Ishikawa (cell line): ENCODE measurements at regions not wholly inside any gene's neighbourhood (a gene's known extent, or its start where the extent isn't known, plus 50 kb on each side); places are given as distances from the start of the nearest gene placed in this dataset.

Source experiments
- CEBPB ChIP-seq: IDR thresholded peaks from 2 replicates; pipeline ENCODE4 v1.6.1; 2012
- CREB1 ChIP-seq: IDR thresholded peaks from 2 replicates; pipeline ENCODE4 v1.6.1; 2012; ENCODE audit warnings: low read depth
- EGR1 ChIP-seq: IDR thresholded peaks from 2 replicates; pipeline ENCODE4 v1.6.1; 2012
- EP300 ChIP-seq: IDR thresholded peaks from 2 replicates; pipeline ENCODE4 v1.6.1; 2012; ENCODE audit warnings: borderline replicate concordance
- FOXM1 ChIP-seq: IDR thresholded peaks from 2 replicates; pipeline ENCODE4 v1.6.1; 2012; ENCODE audit warnings: low read depth, borderline replicate concordance
- NFIC ChIP-seq: IDR thresholded peaks from 2 replicates; pipeline ENCODE4 v1.6.1; 2012
- RAD21 ChIP-seq: IDR thresholded peaks from 2 replicates; pipeline ENCODE4 v1.6.1; 2012; ENCODE audit warnings: low read depth
- TAF1 ChIP-seq: IDR thresholded peaks from 2 replicates; pipeline ENCODE4 v1.6.1; 2012; ENCODE audit warnings: low read depth, mild to moderate bottlenecking
- TCF12 ChIP-seq: IDR thresholded peaks from 2 replicates; pipeline ENCODE4 v1.6.1; 2012; ENCODE audit warnings: low read depth
- TEAD4 ChIP-seq: IDR thresholded peaks from 2 replicates; pipeline ENCODE4 v1.6.1; 2012
- YY1 ChIP-seq: IDR thresholded peaks from 2 replicates; pipeline ENCODE4 v1.6.1; 2012; ENCODE audit warnings: low read depth
- ZBTB7A ChIP-seq: IDR thresholded peaks from 2 replicates; pipeline ENCODE4 v1.6.1; 2012; ENCODE audit warnings: low read depth
- TF ChIP-seq, protein P1 (sequence below): IDR thresholded peaks from 2 replicates; pipeline ENCODE4 v1.6.1; 2012
- TF ChIP-seq, protein P2 (sequence below): IDR thresholded peaks from 2 replicates; pipeline ENCODE4 v1.6.1; 2012
- TF ChIP-seq, protein P3 (sequence below): IDR thresholded peaks from 2 replicates; pipeline ENCODE4 v1.6.1; 2012; ENCODE audit warnings: low read depth, mild to moderate bottlenecking

DNA sequence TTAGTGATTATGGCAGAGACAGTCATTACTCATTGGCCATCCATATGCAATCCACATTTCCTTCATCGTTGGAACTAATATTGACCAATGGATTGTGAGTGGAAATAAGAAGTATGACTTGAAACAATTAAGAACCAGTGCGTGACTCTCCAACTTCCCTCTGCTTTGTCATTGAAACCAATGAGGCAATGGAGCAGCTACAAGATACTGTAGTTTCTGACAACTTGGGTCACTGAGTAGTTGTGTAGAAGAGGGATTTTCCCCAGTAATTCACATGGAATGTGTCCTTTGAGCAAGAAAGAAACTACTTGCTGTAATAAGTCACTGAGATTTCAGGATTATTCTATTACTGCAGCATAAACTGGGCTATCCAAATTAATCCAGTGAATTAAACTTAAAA, 785.3 kb upstream of the RIOK2 start:
- TF ChIP-seq EP300 (no peak), TEAD4 (no peak), CREB1 (no peak), CEBPB (no peak), ZBTB7A (no peak), TCF12 (no peak), NFIC (no peak), EGR1 (no peak)
- TF ChIP-seq, protein P1, sequence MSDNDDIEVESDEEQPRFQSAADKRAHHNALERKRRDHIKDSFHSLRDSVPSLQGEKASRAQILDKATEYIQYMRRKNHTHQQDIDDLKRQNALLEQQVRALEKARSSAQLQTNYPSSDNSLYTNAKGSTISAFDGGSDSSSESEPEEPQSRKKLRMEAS = no peak
- TF ChIP-seq, protein P2, sequence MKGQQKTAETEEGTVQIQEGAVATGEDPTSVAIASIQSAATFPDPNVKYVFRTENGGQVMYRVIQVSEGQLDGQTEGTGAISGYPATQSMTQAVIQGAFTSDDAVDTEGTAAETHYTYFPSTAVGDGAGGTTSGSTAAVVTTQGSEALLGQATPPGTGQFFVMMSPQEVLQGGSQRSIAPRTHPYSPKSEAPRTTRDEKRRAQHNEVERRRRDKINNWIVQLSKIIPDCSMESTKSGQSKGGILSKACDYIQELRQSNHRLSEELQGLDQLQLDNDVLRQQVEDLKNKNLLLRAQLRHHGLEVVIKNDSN = no peak

DNA sequence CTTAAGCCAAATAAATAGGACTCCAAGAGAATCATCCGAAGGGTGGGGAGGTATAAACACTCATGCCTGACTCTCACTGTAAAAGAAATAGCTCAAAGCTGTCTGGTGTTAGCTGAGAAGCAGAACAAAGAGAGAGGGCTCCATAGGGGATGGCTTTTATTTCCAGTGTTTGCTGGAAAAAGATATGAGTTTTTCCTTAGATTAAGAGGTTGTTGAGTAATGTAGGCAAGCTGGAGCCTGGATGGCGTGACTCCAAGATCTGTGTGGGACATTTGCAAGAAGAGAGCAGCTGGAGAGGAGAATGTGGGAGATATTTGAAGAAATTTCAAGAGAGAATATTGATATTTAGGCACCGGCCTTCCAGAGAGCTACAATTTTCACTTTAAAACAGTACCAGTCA, 793.7 kb upstream of the RGMB start:
- TF ChIP-seq ZBTB7A (no peak), CEBPB (no peak), RAD21 (no peak), EP300 (no peak), NFIC (no peak), CREB1 (no peak), YY1 (no peak), TEAD4 (no peak), TCF12 (no peak), TAF1 (no peak), EGR1 (no peak), FOXM1 (no peak)
- TF ChIP-seq, protein P3, sequence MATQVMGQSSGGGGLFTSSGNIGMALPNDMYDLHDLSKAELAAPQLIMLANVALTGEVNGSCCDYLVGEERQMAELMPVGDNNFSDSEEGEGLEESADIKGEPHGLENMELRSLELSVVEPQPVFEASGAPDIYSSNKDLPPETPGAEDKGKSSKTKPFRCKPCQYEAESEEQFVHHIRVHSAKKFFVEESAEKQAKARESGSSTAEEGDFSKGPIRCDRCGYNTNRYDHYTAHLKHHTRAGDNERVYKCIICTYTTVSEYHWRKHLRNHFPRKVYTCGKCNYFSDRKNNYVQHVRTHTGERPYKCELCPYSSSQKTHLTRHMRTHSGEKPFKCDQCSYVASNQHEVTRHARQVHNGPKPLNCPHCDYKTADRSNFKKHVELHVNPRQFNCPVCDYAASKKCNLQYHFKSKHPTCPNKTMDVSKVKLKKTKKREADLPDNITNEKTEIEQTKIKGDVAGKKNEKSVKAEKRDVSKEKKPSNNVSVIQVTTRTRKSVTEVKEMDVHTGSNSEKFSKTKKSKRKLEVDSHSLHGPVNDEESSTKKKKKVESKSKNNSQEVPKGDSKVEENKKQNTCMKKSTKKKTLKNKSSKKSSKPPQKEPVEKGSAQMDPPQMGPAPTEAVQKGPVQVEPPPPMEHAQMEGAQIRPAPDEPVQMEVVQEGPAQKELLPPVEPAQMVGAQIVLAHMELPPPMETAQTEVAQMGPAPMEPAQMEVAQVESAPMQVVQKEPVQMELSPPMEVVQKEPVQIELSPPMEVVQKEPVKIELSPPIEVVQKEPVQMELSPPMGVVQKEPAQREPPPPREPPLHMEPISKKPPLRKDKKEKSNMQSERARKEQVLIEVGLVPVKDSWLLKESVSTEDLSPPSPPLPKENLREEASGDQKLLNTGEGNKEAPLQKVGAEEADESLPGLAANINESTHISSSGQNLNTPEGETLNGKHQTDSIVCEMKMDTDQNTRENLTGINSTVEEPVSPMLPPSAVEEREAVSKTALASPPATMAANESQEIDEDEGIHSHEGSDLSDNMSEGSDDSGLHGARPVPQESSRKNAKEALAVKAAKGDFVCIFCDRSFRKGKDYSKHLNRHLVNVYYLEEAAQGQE = no peak
- TF ChIP-seq, protein P2 = no peak
- TF ChIP-seq, protein P1 = no peak

DNA sequence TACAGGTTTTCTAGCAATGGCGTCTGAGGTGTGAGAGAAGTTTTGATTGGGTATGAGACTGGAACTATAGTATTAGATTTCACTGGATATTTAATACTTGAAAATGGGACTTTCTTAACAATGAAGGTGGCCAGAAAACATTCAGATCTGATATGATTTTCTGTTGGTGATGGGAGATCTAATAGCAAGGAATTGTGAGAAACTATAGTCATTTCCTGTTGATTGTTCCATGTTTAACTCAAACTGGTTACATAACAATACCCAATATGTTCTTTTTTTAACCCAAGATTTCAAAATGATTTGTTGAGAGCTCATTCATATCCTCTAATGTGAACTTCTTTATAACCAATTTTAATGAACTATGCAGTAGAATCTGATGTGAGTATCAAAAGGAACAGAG, 793.2 kb upstream of the RGMB start:
- TF ChIP-seq, protein P3 = no peak
- TF ChIP-seq, protein P2 = no peak
- no peak for TF ChIP-seq FOXM1
- TF ChIP-seq EGR1 = no peak
- TF ChIP-seq ZBTB7A = no peak
- TF ChIP-seq YY1 = no peak
- no peak for TF ChIP-seq RAD21
- TF ChIP-seq CREB1 = no peak
- TF ChIP-seq EP300 = no peak
- no peak for TF ChIP-seq TEAD4
- no peak for TF ChIP-seq TCF12
- TF ChIP-seq TAF1 = no peak
- TF ChIP-seq CEBPB = no peak
- no peak for TF ChIP-seq NFIC

DNA sequence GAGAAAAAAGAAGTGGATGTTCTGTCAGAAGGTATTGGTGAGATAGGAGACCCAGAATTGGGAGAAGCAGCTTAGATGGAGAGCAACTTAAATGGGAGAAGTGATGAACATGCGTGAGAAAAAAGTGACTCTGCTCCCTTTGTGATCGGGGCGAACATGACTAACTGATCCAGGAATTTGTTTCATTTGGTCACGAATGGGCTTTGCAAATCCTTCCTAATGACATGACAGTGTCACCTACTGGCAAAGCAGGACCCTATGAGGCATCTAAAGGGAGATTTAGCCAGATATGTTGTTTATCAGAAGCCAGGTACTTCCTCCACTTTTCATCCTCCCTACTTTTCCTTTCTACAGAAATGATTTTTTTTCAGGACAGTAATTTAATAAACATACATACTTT, 787.4 kb upstream of the RGMB start:
- TF ChIP-seq, protein P1 = no peak
- no peak for TF ChIP-seq CREB1
- no peak for TF ChIP-seq ZBTB7A
- TF ChIP-seq NFIC = no peak
- TF ChIP-seq TCF12 = no peak
- TF ChIP-seq, protein P2 = no peak
- TF ChIP-seq YY1 = no peak
- no peak for TF ChIP-seq RAD21
- TF ChIP-seq, protein P3 = no peak
